ENCODE measurements at regions not wholly inside any gene's neighbourhood (a gene's known extent, or its start where the extent isn't known, plus 50 kb on each side); places are given as distances from the start of the nearest gene placed in this dataset.

DNA sequence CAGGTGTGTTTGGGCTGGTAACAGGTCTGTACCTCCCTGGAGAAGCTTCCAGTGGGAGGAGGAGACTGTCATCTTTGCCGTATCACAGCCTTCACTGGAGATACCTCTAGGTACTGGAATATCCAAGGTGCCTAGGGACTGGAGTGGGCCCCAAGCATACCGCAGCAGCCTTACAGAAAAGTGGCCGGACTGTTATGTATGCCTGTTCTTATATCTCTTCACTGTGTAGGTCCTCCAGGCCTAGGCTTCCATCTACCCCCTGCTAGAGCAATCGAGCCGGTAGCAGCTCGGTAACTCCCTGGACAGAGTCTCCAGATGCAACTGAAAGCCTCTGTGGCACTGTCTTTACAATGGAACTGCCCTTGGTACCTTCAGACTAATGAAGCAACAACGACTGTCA, 277.4 kb upstream of the GRIA3 start:
- no peak for DNase-seq
- no peak overlapping the region for H3K27ac Mint-ChIP-seq
- TF ChIP-seq CTCF (IDR thresholded peaks at IDR 0.05), result no peak
- H3K36me3 Mint-ChIP-seq (ENCODE audit: low read depth), result no peaks in the 10 kb centered on the region
- H3K4me1 Mint-ChIP-seq (ENCODE audit: low read depth), result no peaks in the 10 kb centered on the region
- H3K27me3 Mint-ChIP-seq (ENCODE audit: insufficient read depth), result 0 out of 2 replicates have a peak, but pooled peaks cover 2% of the 10 kb centered on the region
- no peak overlapping the region for H3K4me3 Mint-ChIP-seq
- H3K9me3 Mint-ChIP-seq, result no peaks in the 10 kb centered on the region

- Mint-ChIP-seq H3K9me3 (no peaks in the 10 kb centered on the region), H3K4me3 (no peak overlapping the region), H3K27me3 (ENCODE audit: insufficient read depth) (no peaks in the 10 kb centered on the region), H3K4me1 (ENCODE audit: low read depth) (no peaks in the 10 kb centered on the region), H3K36me3 (ENCODE audit: low read depth) (no peaks in the 10 kb centered on the region), H3K27ac (no peak overlapping the region)
- TF ChIP-seq CTCF (IDR thresholded peaks at IDR 0.05), result no peak
- DNase-seq, result no peak
These were observed 276.7 kb upstream of the GRIA3 start for GRCh38 chrX:122907375-122907774.

DNA sequence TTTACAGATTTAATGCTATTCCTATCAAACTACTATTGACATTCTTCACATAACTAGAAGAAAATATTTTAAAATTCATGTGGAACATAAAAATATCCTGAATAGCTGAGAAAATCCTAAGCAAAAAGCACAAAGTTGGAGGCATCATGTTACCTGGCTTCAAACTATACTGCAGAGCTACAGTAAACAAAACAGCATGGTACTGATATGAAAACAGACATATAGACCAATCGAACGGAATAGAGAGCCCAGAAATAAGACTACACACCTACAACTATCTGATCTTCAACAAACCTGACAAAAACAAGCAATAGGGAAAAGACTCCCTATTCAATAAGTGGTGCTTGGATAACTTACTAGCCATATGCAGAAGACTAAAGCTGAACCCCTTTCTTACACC, 273.4 kb upstream of the GRIA3 start:
- DNase-seq, result no peak
- H3K27ac Mint-ChIP-seq, result no peak overlapping the region
- no peaks in the 10 kb centered on the region for H3K4me1 Mint-ChIP-seq (ENCODE audit: low read depth)
- H3K4me3 Mint-ChIP-seq, result no peak overlapping the region
- H3K27me3 Mint-ChIP-seq (ENCODE audit: insufficient read depth), result no peaks in the 10 kb centered on the region
- no peaks in the 10 kb centered on the region for H3K9me3 Mint-ChIP-seq
- no peaks in the 10 kb centered on the region for H3K36me3 Mint-ChIP-seq (ENCODE audit: low read depth)
- TF ChIP-seq CTCF (IDR thresholded peaks at IDR 0.05), result no peak

GRCh38 chrX:122913134-122913533, 270.9 kb upstream of the GRIA3 start:
- Mint-ChIP-seq H3K4me1 (ENCODE audit: low read depth) (no peaks in the 10 kb centered on the region), H3K9me3 (no peaks in the 10 kb centered on the region), H3K36me3 (ENCODE audit: low read depth) (no peaks in the 10 kb centered on the region), H3K4me3 (no peak overlapping the region), H3K27ac (no peak overlapping the region), H3K27me3 (ENCODE audit: insufficient read depth) (peaks cover 3% of the 10 kb centered on the region; the same call in 1 of the 2 replicates)
- no peak for TF ChIP-seq CTCF (IDR thresholded peaks at IDR 0.05)
- DNase-seq, result no peak

- no peaks in the 10 kb centered on the region for H3K9me3 Mint-ChIP-seq
- TF ChIP-seq CTCF (IDR thresholded peaks at IDR 0.05), result no peak
- H3K36me3 Mint-ChIP-seq (ENCODE audit: low read depth), result no peaks in the 10 kb centered on the region
- H3K27me3 Mint-ChIP-seq (ENCODE audit: insufficient read depth), result peaks cover 3% of the 10 kb centered on the region; the same call in 1 of the 2 replicates
- H3K27ac Mint-ChIP-seq, result no peak overlapping the region
- no peak overlapping the region for H3K4me3 Mint-ChIP-seq
- DNase-seq, result no peak
- H3K4me1 Mint-ChIP-seq (ENCODE audit: low read depth), result no peaks in the 10 kb centered on the region
These were observed 270.3 kb upstream of the GRIA3 start for GRCh38 chrX:122913764-122914163.

GRCh38 chrX:122914256-122914655, 269.8 kb upstream of the GRIA3 start:
- TF ChIP-seq CTCF (IDR thresholded peaks at IDR 0.05), result no peak
- no peaks in the 10 kb centered on the region for H3K4me1 Mint-ChIP-seq (ENCODE audit: low read depth)
- no peaks in the 10 kb centered on the region for H3K9me3 Mint-ChIP-seq
- H3K27ac Mint-ChIP-seq, result no peak overlapping the region
- H3K36me3 Mint-ChIP-seq (ENCODE audit: low read depth), result no peaks in the 10 kb centered on the region
- no peak overlapping the region for H3K4me3 Mint-ChIP-seq
- DNase-seq, result no peak
- H3K27me3 Mint-ChIP-seq (ENCODE audit: insufficient read depth), result peaks cover 3% of the 10 kb centered on the region; the same call in 1 of the 2 replicates
